ENCODE measurements at regions not wholly inside any gene's neighbourhood (a gene's known extent, or its start where the extent isn't known, plus 50 kb on each side); places are given as distances from the start of the nearest gene placed in this dataset.
A peak's percentile ranks its signal among the peaks of the same experiment; 100 is the strongest.
"Not testable (repeated sequence)": the region's sequence is repeated elsewhere in the genome, so short reads cannot be mapped to it uniquely, and the experiment has no call there.

- CTCF ChIA-PET: no interaction called here
- TF ChIP-seq CTCF (IDR thresholded peaks at IDR 0.05; ENCODE audit: unreplicated experiment): no peak
- H3K27ac Mint-ChIP-seq (ENCODE audit: unreplicated experiment): peak overlapping the region; percentile 30
- H3K9me3 Mint-ChIP-seq (ENCODE audit: low read depth, unreplicated experiment): peaks cover 3% of the 10 kb centered on the region
- no TSS peak for BruUV-seq (replicated peaks)
- no peak overlapping the region for H3K4me3 Mint-ChIP-seq (ENCODE audit: low read depth, unreplicated experiment)
- no peaks in the 10 kb centered on the region for H3K36me3 Mint-ChIP-seq (ENCODE audit: insufficient read depth, unreplicated experiment)
- H3K27me3 Mint-ChIP-seq (ENCODE audit: unreplicated experiment): no peaks in the 10 kb centered on the region
- no peak for DNase-seq
- intact Hi-C loops (cut with micrococcal nuclease; ENCODE audit: unreplicated experiment): no loop called here
- peaks cover 17% of the 10 kb centered on the region for H3K4me1 Mint-ChIP-seq (ENCODE audit: low read depth, unreplicated experiment)
These were observed 177.3 kb upstream of the FST start for GRCh38 chr5:53303105-53303504.

GRCh38 chr5:53305316-53305715 lies 175.1 kb upstream of the FST start:
- BruUV-seq (replicated peaks); H3K36me3 Mint-ChIP-seq (ENCODE audit: insufficient read depth, unreplicated experiment); H3K27ac Mint-ChIP-seq (ENCODE audit: unreplicated experiment); H3K27me3 Mint-ChIP-seq (ENCODE audit: unreplicated experiment); DNase-seq; CTCF ChIA-PET; H3K9me3 Mint-ChIP-seq (ENCODE audit: low read depth, unreplicated experiment); intact Hi-C loops (cut with micrococcal nuclease; ENCODE audit: unreplicated experiment); H3K4me3 Mint-ChIP-seq (ENCODE audit: low read depth, unreplicated experiment): not testable (repeated sequence)
- H3K4me1 Mint-ChIP-seq (ENCODE audit: low read depth, unreplicated experiment): peaks cover 17% of the 10 kb centered on the region

- H3K27ac Mint-ChIP-seq (ENCODE audit: unreplicated experiment): no peak overlapping the region
- no peaks in the 10 kb centered on the region for H3K36me3 Mint-ChIP-seq (ENCODE audit: insufficient read depth, unreplicated experiment)
- no peak overlapping the region for H3K4me3 Mint-ChIP-seq (ENCODE audit: low read depth, unreplicated experiment)
- H3K4me1 Mint-ChIP-seq (ENCODE audit: low read depth, unreplicated experiment): peaks cover 2% of the 10 kb centered on the region
- H3K27me3 Mint-ChIP-seq (ENCODE audit: unreplicated experiment): no peaks in the 10 kb centered on the region
- CTCF ChIA-PET: no interaction called here
- no peak for DNase-seq
- no TSS peak for BruUV-seq (replicated peaks)
- intact Hi-C loops (cut with micrococcal nuclease; ENCODE audit: unreplicated experiment): no loop called here
- H3K9me3 Mint-ChIP-seq (ENCODE audit: low read depth, unreplicated experiment): peaks cover 9% of the 10 kb centered on the region
- TF ChIP-seq CTCF (IDR thresholded peaks at IDR 0.05; ENCODE audit: unreplicated experiment): no peak
These were observed 170.8 kb upstream of the FST start for GRCh38 chr5:53309653-53310052.

GRCh38 chr5:53311681-53312080 lies 168.7 kb upstream of the FST start:
- peaks cover 7% of the 10 kb centered on the region for H3K4me1 Mint-ChIP-seq (ENCODE audit: low read depth, unreplicated experiment)
- no peak overlapping the region for H3K27ac Mint-ChIP-seq (ENCODE audit: unreplicated experiment)
- intact Hi-C loops (cut with micrococcal nuclease; ENCODE audit: unreplicated experiment): no loop called here
- H3K36me3 Mint-ChIP-seq (ENCODE audit: insufficient read depth, unreplicated experiment): no peaks in the 10 kb centered on the region
- no TSS peak for BruUV-seq (replicated peaks)
- peaks cover 10% of the 10 kb centered on the region for H3K9me3 Mint-ChIP-seq (ENCODE audit: low read depth, unreplicated experiment)
- no peak for DNase-seq
- CTCF ChIA-PET: no interaction called here
- no peak overlapping the region for H3K4me3 Mint-ChIP-seq (ENCODE audit: low read depth, unreplicated experiment)
- TF ChIP-seq CTCF (IDR thresholded peaks at IDR 0.05; ENCODE audit: unreplicated experiment): no peak
- H3K27me3 Mint-ChIP-seq (ENCODE audit: unreplicated experiment): no peaks in the 10 kb centered on the region

GRCh38 chr5:53313145-53313544 lies 167.3 kb upstream of the FST start:
- H3K27me3 Mint-ChIP-seq (ENCODE audit: unreplicated experiment): no peaks in the 10 kb centered on the region
- BruUV-seq (replicated peaks): no TSS peak
- intact Hi-C loops (cut with micrococcal nuclease; ENCODE audit: unreplicated experiment): no loop called here
- no peak for TF ChIP-seq CTCF (IDR thresholded peaks at IDR 0.05; ENCODE audit: unreplicated experiment)
- no peaks in the 10 kb centered on the region for H3K36me3 Mint-ChIP-seq (ENCODE audit: insufficient read depth, unreplicated experiment)
- CTCF ChIA-PET: no interaction called here
- no peak for DNase-seq
- H3K27ac Mint-ChIP-seq (ENCODE audit: unreplicated experiment): no peak overlapping the region
- no peak overlapping the region for H3K4me3 Mint-ChIP-seq (ENCODE audit: low read depth, unreplicated experiment)
- peaks cover 8% of the 10 kb centered on the region for H3K4me1 Mint-ChIP-seq (ENCODE audit: low read depth, unreplicated experiment)
- H3K9me3 Mint-ChIP-seq (ENCODE audit: low read depth, unreplicated experiment): peaks cover 11% of the 10 kb centered on the region
